ENCODE measurements at regions not wholly inside any gene's neighbourhood (a gene's known extent, or its start where the extent isn't known, plus 50 kb on each side); places are given as distances from the start of the nearest gene placed in this dataset.

GRCh38 chr4:162221148-162221547 is 57.3 kb upstream of the FSTL5 start:
- TF ChIP-seq, protein P1, sequence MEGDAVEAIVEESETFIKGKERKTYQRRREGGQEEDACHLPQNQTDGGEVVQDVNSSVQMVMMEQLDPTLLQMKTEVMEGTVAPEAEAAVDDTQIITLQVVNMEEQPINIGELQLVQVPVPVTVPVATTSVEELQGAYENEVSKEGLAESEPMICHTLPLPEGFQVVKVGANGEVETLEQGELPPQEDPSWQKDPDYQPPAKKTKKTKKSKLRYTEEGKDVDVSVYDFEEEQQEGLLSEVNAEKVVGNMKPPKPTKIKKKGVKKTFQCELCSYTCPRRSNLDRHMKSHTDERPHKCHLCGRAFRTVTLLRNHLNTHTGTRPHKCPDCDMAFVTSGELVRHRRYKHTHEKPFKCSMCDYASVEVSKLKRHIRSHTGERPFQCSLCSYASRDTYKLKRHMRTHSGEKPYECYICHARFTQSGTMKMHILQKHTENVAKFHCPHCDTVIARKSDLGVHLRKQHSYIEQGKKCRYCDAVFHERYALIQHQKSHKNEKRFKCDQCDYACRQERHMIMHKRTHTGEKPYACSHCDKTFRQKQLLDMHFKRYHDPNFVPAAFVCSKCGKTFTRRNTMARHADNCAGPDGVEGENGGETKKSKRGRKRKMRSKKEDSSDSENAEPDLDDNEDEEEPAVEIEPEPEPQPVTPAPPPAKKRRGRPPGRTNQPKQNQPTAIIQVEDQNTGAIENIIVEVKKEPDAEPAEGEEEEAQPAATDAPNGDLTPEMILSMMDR (conservative IDR thresholded peaks at IDR 0.05; ENCODE audit: low read depth, low read length): no peak
- TF ChIP-seq EZH2 (IDR thresholded peaks at IDR 0.05; ENCODE audit: borderline replicate concordance, low read depth, low read length, poor library complexity, severe bottlenecking): no peak

Measured in A673 (cell line).